ENCODE measurements at regions not wholly inside any gene's neighbourhood (a gene's known extent, or its start where the extent isn't known, plus 50 kb on each side); places are given as distances from the start of the nearest gene placed in this dataset.

- no peak overlapping the region for H3K4me3 ChIP-seq (ENCODE audit: low read depth, low read length)
- H3K4me3 Mint-ChIP-seq (ENCODE audit: unreplicated experiment): no peak overlapping the region
- no peaks in the 10 kb centered on the region for H3K9me3 ChIP-seq
- TF ChIP-seq, protein P1, sequence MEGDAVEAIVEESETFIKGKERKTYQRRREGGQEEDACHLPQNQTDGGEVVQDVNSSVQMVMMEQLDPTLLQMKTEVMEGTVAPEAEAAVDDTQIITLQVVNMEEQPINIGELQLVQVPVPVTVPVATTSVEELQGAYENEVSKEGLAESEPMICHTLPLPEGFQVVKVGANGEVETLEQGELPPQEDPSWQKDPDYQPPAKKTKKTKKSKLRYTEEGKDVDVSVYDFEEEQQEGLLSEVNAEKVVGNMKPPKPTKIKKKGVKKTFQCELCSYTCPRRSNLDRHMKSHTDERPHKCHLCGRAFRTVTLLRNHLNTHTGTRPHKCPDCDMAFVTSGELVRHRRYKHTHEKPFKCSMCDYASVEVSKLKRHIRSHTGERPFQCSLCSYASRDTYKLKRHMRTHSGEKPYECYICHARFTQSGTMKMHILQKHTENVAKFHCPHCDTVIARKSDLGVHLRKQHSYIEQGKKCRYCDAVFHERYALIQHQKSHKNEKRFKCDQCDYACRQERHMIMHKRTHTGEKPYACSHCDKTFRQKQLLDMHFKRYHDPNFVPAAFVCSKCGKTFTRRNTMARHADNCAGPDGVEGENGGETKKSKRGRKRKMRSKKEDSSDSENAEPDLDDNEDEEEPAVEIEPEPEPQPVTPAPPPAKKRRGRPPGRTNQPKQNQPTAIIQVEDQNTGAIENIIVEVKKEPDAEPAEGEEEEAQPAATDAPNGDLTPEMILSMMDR (IDR thresholded peaks at IDR 0.05; ENCODE audit: insufficient read depth in 1 of 2, low read depth in 1 of 2, low read length in 1 of 2, severe bottlenecking in 1 of 2, unreplicated experiment in 1 of 2): no peak
- H3K27me3 Mint-ChIP-seq (ENCODE audit: insufficient read depth, unreplicated experiment): no peaks in the 10 kb centered on the region
- H3K9me3 Mint-ChIP-seq (ENCODE audit: unreplicated experiment): peaks cover 10% of the 10 kb centered on the region
- POLR2A ChIA-PET: no interaction called here
- H3K36me3 ChIP-seq (ENCODE audit: control insufficient read depth, insufficient read depth, low read length): no peaks in the 10 kb centered on the region
- no peaks in the 10 kb centered on the region for H3K36me3 Mint-ChIP-seq (ENCODE audit: insufficient read depth, unreplicated experiment)
- no peak overlapping the region for H3K27ac Mint-ChIP-seq (ENCODE audit: unreplicated experiment)
- CTCF ChIA-PET: no interaction called here
- no TSS peak for BruUV-seq (replicated peaks)
- H3K27me3 ChIP-seq (replicated peaks; ENCODE audit: control insufficient read depth, insufficient read depth, low read length): no peaks in the 10 kb centered on the region
- no peak for DNase-seq
- no peaks in the 10 kb centered on the region for H3K4me1 Mint-ChIP-seq (ENCODE audit: low read depth, unreplicated experiment)
- intact Hi-C loops (cut with micrococcal nuclease; ENCODE audit: unreplicated experiment): no loop called here
- no peaks in the 10 kb centered on the region for H3K4me1 ChIP-seq
Measured at GRCh38 chr4:117154251-117154650, 68.9 kb upstream of the TRAM1L1 start.

- Mint-ChIP-seq H3K27ac (ENCODE audit: unreplicated experiment) (no peak overlapping the region), H3K36me3 (ENCODE audit: insufficient read depth, unreplicated experiment) (no peaks in the 10 kb centered on the region), H3K4me1 (ENCODE audit: low read depth, unreplicated experiment) (no peaks in the 10 kb centered on the region), H3K27me3 (ENCODE audit: insufficient read depth, unreplicated experiment) (no peaks in the 10 kb centered on the region), H3K9me3 (ENCODE audit: unreplicated experiment) (peaks cover 6% of the 10 kb centered on the region), H3K4me3 (ENCODE audit: unreplicated experiment) (no peak overlapping the region)
- no TSS peak for BruUV-seq (replicated peaks)
- Histone ChIP-seq H3K27me3 (replicated peaks; ENCODE audit: control insufficient read depth, insufficient read depth, low read length) (no peaks in the 10 kb centered on the region), H3K4me1 (no peaks in the 10 kb centered on the region), H3K9me3 (no peaks in the 10 kb centered on the region), H3K4me3 (ENCODE audit: low read depth, low read length) (no peak overlapping the region), H3K36me3 (ENCODE audit: control insufficient read depth, insufficient read depth, low read length) (no peaks in the 10 kb centered on the region)
- ChIA-PET CTCF (no interaction called here), POLR2A (no interaction called here)
- intact Hi-C loops (cut with micrococcal nuclease; ENCODE audit: unreplicated experiment): no loop called here
- TF ChIP-seq, protein P1 (IDR thresholded peaks at IDR 0.05; ENCODE audit: insufficient read depth in 1 of 2, low read depth in 1 of 2, low read length in 1 of 2, severe bottlenecking in 1 of 2, unreplicated experiment in 1 of 2): no peak
- DNase-seq: no peak
Measured at GRCh38 chr4:117156806-117157205, 71.4 kb upstream of the TRAM1L1 start.

- TF ChIP-seq, protein P1 (IDR thresholded peaks at IDR 0.05; ENCODE audit: insufficient read depth in 1 of 2, low read depth in 1 of 2, low read length in 1 of 2, severe bottlenecking in 1 of 2, unreplicated experiment in 1 of 2): no peak
- Mint-ChIP-seq H3K27me3 (ENCODE audit: insufficient read depth, unreplicated experiment) (no peaks in the 10 kb centered on the region), H3K27ac (ENCODE audit: unreplicated experiment) (no peak overlapping the region), H3K4me1 (ENCODE audit: low read depth, unreplicated experiment) (no peaks in the 10 kb centered on the region), H3K9me3 (ENCODE audit: unreplicated experiment) (peaks cover under 1% of the 10 kb centered on the region), H3K4me3 (ENCODE audit: unreplicated experiment) (no peak overlapping the region), H3K36me3 (ENCODE audit: insufficient read depth, unreplicated experiment) (no peaks in the 10 kb centered on the region)
- no peaks in the 10 kb centered on the region for H3K9me3 ChIP-seq
- ChIA-PET POLR2A (no interaction called here), CTCF (no interaction called here)
- intact Hi-C loops (cut with micrococcal nuclease; ENCODE audit: unreplicated experiment): no loop called here
- no peak for DNase-seq
- no peaks in the 10 kb centered on the region for H3K27me3 ChIP-seq (replicated peaks; ENCODE audit: control insufficient read depth, insufficient read depth, low read length)
- H3K4me3 ChIP-seq (ENCODE audit: low read depth, low read length): no peak overlapping the region
- no peaks in the 10 kb centered on the region for H3K36me3 ChIP-seq (ENCODE audit: control insufficient read depth, insufficient read depth, low read length)
- BruUV-seq (replicated peaks): no TSS peak
- H3K4me1 ChIP-seq: no peaks in the 10 kb centered on the region
Measured at GRCh38 chr4:117157360-117157759, 72.0 kb upstream of the TRAM1L1 start.
